ENCODE measurements at regions not wholly inside any gene's neighbourhood (a gene's known extent, or its start where the extent isn't known, plus 50 kb on each side); places are given as distances from the start of the nearest gene placed in this dataset.

- H2BK12ac ChIP-seq (ENCODE audit: low read length in 2 of 2): no peak overlapping the region
- no peak for DNase-seq
- H3K9ac ChIP-seq (ENCODE audit: low read length): no peak overlapping the region
- no peaks in the 10 kb centered on the region for H3K79me1 ChIP-seq (replicated peaks; ENCODE audit: low read length, poor library complexity, severe bottlenecking)
- H3K27ac ChIP-seq (ENCODE audit: low read length, poor library complexity, severe bottlenecking): no peak overlapping the region
- H2AK5ac ChIP-seq (ENCODE audit: low read length, severe bottlenecking): no peak overlapping the region
- H2BK120ac ChIP-seq (ENCODE audit: low read depth, low read length): no peak overlapping the region
- H3K36me3 ChIP-seq (ENCODE audit: control insufficient read depth in 1 of 2, insufficient read depth in 2 of 2, low read depth in 1 of 2, low read length in 2 of 2): no peaks in the 10 kb centered on the region
- H3K27me3 ChIP-seq (ENCODE audit: control insufficient read depth in 1 of 2, insufficient read depth in 1 of 2, low read length in 2 of 2): no peaks in the 10 kb centered on the region
- no peak overlapping the region for H3K23ac ChIP-seq (ENCODE audit: low read length in 2 of 2)
- H2AFZ ChIP-seq (ENCODE audit: low read depth, low read length): no peak overlapping the region
- no peak overlapping the region for H4K91ac ChIP-seq (ENCODE audit: low read length)
- no peak overlapping the region for H4K8ac ChIP-seq (ENCODE audit: low read length)
- no peak overlapping the region for H3K14ac ChIP-seq (ENCODE audit: low read length in 2 of 2)
- H3K4me2 ChIP-seq (ENCODE audit: low read length, poor library complexity, severe bottlenecking): no peak overlapping the region
- H2BK15ac ChIP-seq (ENCODE audit: low read depth, poor library complexity, severe bottlenecking): no peak overlapping the region
- no peak overlapping the region for H3K4ac ChIP-seq (ENCODE audit: low read depth in 1 of 2, low read length in 2 of 2)
- H3K9me3 ChIP-seq (ENCODE audit: control insufficient read depth, low read length): peaks cover 2% of the 10 kb centered on the region
- H3K4me3 ChIP-seq (ENCODE audit: insufficient read depth in 1 of 2, low read depth in 1 of 2, low read length in 2 of 2): no peak overlapping the region
- no peaks in the 10 kb centered on the region for H3K4me1 ChIP-seq (ENCODE audit: control insufficient read depth, insufficient read depth, low read depth, low read length)
- no peak overlapping the region for H2BK5ac ChIP-seq (ENCODE audit: low read depth, low read length, poor library complexity, severe bottlenecking)
- H3K18ac ChIP-seq (ENCODE audit: low read depth in 1 of 2, low read length in 2 of 2): no peak overlapping the region
These were observed 115.5 kb upstream of the SYT10 start for GRCh38 chr12:33555128-33555527.

GRCh38 chr12:33560653-33561208 lies 121.1 kb upstream of the SYT10 start:
- H4K91ac ChIP-seq (ENCODE audit: low read length): no peak overlapping the region
- no peak for DNase-seq
- H2AFZ ChIP-seq (ENCODE audit: low read depth, low read length): no peak overlapping the region
- no peak overlapping the region for H3K4me2 ChIP-seq (ENCODE audit: low read length, poor library complexity, severe bottlenecking)
- H3K4ac ChIP-seq (ENCODE audit: low read depth in 1 of 2, low read length in 2 of 2): no peak overlapping the region
- H2BK120ac ChIP-seq (ENCODE audit: low read depth, low read length): no peak overlapping the region
- no peak overlapping the region for H2BK12ac ChIP-seq (ENCODE audit: low read length in 2 of 2)
- H3K23ac ChIP-seq (ENCODE audit: low read length in 2 of 2): no peak overlapping the region
- H3K27me3 ChIP-seq (ENCODE audit: control insufficient read depth in 1 of 2, insufficient read depth in 1 of 2, low read length in 2 of 2): no peaks in the 10 kb centered on the region
- H2BK5ac ChIP-seq (ENCODE audit: low read depth, low read length, poor library complexity, severe bottlenecking): no peak overlapping the region
- no peak overlapping the region for H3K14ac ChIP-seq (ENCODE audit: low read length in 2 of 2)
- no peaks in the 10 kb centered on the region for H3K36me3 ChIP-seq (ENCODE audit: control insufficient read depth in 1 of 2, insufficient read depth in 2 of 2, low read depth in 1 of 2, low read length in 2 of 2)
- no peaks in the 10 kb centered on the region for H3K4me1 ChIP-seq (ENCODE audit: control insufficient read depth, insufficient read depth, low read depth, low read length)
- H4K8ac ChIP-seq (ENCODE audit: low read length): no peak overlapping the region
- H3K4me3 ChIP-seq (ENCODE audit: insufficient read depth in 1 of 2, low read depth in 1 of 2, low read length in 2 of 2): no peak overlapping the region
- no peak overlapping the region for H3K9ac ChIP-seq (ENCODE audit: low read length)
- no peak overlapping the region for H3K18ac ChIP-seq (ENCODE audit: low read depth in 1 of 2, low read length in 2 of 2)
- H2AK5ac ChIP-seq (ENCODE audit: low read length, severe bottlenecking): no peak overlapping the region
- no peak overlapping the region for H3K27ac ChIP-seq (ENCODE audit: low read length, poor library complexity, severe bottlenecking)
- H3K9me3 ChIP-seq (ENCODE audit: control insufficient read depth, low read length): peaks cover 2% of the 10 kb centered on the region
- 76% methylated on average over 4 of the region's 4 CpGs for WGBS
- H2BK15ac ChIP-seq (ENCODE audit: low read depth, poor library complexity, severe bottlenecking): no peak overlapping the region
- no peaks in the 10 kb centered on the region for H3K79me1 ChIP-seq (replicated peaks; ENCODE audit: low read length, poor library complexity, severe bottlenecking)

GRCh38 chr12:33562401-33562800 lies 122.8 kb upstream of the SYT10 start:
- H4K91ac ChIP-seq (ENCODE audit: low read length): no peak overlapping the region
- H2BK5ac ChIP-seq (ENCODE audit: low read depth, low read length, poor library complexity, severe bottlenecking): no peak overlapping the region

GRCh38 chr12:33566403-33566802 lies 126.8 kb upstream of the SYT10 start:
- DNase-seq: no peak
- no peak overlapping the region for H2AFZ ChIP-seq (ENCODE audit: low read depth, low read length)
- H3K79me1 ChIP-seq (replicated peaks; ENCODE audit: low read length, poor library complexity, severe bottlenecking): no peaks in the 10 kb centered on the region
- H3K4me2 ChIP-seq (ENCODE audit: low read length, poor library complexity, severe bottlenecking): no peak overlapping the region
- no peak overlapping the region for H3K4me3 ChIP-seq (ENCODE audit: insufficient read depth in 1 of 2, low read depth in 1 of 2, low read length in 2 of 2)
- H3K9ac ChIP-seq (ENCODE audit: low read length): no peak overlapping the region
- no peak overlapping the region for H4K91ac ChIP-seq (ENCODE audit: low read length)
- no peaks in the 10 kb centered on the region for H3K9me3 ChIP-seq (ENCODE audit: control insufficient read depth, low read length)
- H3K36me3 ChIP-seq (ENCODE audit: control insufficient read depth in 1 of 2, insufficient read depth in 2 of 2, low read depth in 1 of 2, low read length in 2 of 2): no peaks in the 10 kb centered on the region
- no peak overlapping the region for H2AK5ac ChIP-seq (ENCODE audit: low read length, severe bottlenecking)
- H2BK120ac ChIP-seq (ENCODE audit: low read depth, low read length): no peak overlapping the region
- no peaks in the 10 kb centered on the region for H3K4me1 ChIP-seq (ENCODE audit: control insufficient read depth, insufficient read depth, low read depth, low read length)
- no peak overlapping the region for H2BK15ac ChIP-seq (ENCODE audit: low read depth, poor library complexity, severe bottlenecking)
- no peak overlapping the region for H3K23ac ChIP-seq (ENCODE audit: low read length in 2 of 2)
- no peak overlapping the region for H3K14ac ChIP-seq (ENCODE audit: low read length in 2 of 2)
- H3K18ac ChIP-seq (ENCODE audit: low read depth in 1 of 2, low read length in 2 of 2): no peak overlapping the region
- no peak overlapping the region for H2BK12ac ChIP-seq (ENCODE audit: low read length in 2 of 2)
- no peak overlapping the region for H2BK5ac ChIP-seq (ENCODE audit: low read depth, low read length, poor library complexity, severe bottlenecking)
- H3K27me3 ChIP-seq (ENCODE audit: control insufficient read depth in 1 of 2, insufficient read depth in 1 of 2, low read length in 2 of 2): no peaks in the 10 kb centered on the region
- 100% methylated on average over 1 of the region's 3 CpGs for WGBS
- no peak overlapping the region for H3K4ac ChIP-seq (ENCODE audit: low read depth in 1 of 2, low read length in 2 of 2)
- no peak overlapping the region for H4K8ac ChIP-seq (ENCODE audit: low read length)
- H3K27ac ChIP-seq (ENCODE audit: low read length, poor library complexity, severe bottlenecking): no peak overlapping the region

More at GRCh38 chr12:33562401-33562800, 122.8 kb upstream of the SYT10 start:
- Histone ChIP-seq H3K4me1 (ENCODE audit: control insufficient read depth, insufficient read depth, low read depth, low read length) (no peaks in the 10 kb centered on the region), H3K27me3 (ENCODE audit: control insufficient read depth in 1 of 2, insufficient read depth in 1 of 2, low read length in 2 of 2) (no peaks in the 10 kb centered on the region), H3K14ac (ENCODE audit: low read length in 2 of 2) (no peak overlapping the region), H3K9ac (ENCODE audit: low read length) (no peak overlapping the region), H2BK15ac (ENCODE audit: low read depth, poor library complexity, severe bottlenecking) (no peak overlapping the region), H3K27ac (ENCODE audit: low read length, poor library complexity, severe bottlenecking) (no peak overlapping the region), H2BK120ac (ENCODE audit: low read depth, low read length) (no peak overlapping the region), H3K23ac (ENCODE audit: low read length in 2 of 2) (no peak overlapping the region), H4K8ac (ENCODE audit: low read length) (no peak overlapping the region), H3K4me3 (ENCODE audit: insufficient read depth in 1 of 2, low read depth in 1 of 2, low read length in 2 of 2) (no peak overlapping the region), H2AFZ (ENCODE audit: low read depth, low read length) (no peak overlapping the region), H3K4ac (ENCODE audit: low read depth in 1 of 2, low read length in 2 of 2) (no peak overlapping the region), H3K36me3 (ENCODE audit: control insufficient read depth in 1 of 2, insufficient read depth in 2 of 2, low read depth in 1 of 2, low read length in 2 of 2) (no peaks in the 10 kb centered on the region), H2AK5ac (ENCODE audit: low read length, severe bottlenecking) (no peak overlapping the region), H3K9me3 (ENCODE audit: control insufficient read depth, low read length) (peaks cover 2% of the 10 kb centered on the region), H3K79me1 (replicated peaks; ENCODE audit: low read length, poor library complexity, severe bottlenecking) (no peaks in the 10 kb centered on the region), H3K4me2 (ENCODE audit: low read length, poor library complexity, severe bottlenecking) (no peak overlapping the region), H2BK12ac (ENCODE audit: low read length in 2 of 2) (no peak overlapping the region), H3K18ac (ENCODE audit: low read depth in 1 of 2, low read length in 2 of 2) (no peak overlapping the region)
- DNase-seq: no peak
- 17% methylated on average over 1 of the region's 2 CpGs for WGBS
